Left ventricle myocardium inferior (tissue), 1 donor: ENCODE measurements at regions not wholly inside any gene's neighbourhood (a gene's known extent, or its start where the extent isn't known, plus 50 kb on each side); places are given as distances from the start of the nearest gene placed in this dataset.

ENCODE experiments used
- DNase-seq: peaks from one replicate; pipeline ENCODE4 v3.0.0-alpha.2; 2020
- H3K27ac ChIP-seq: fragments of 200-600 bp; replicated peaks from 2 replicates; pipeline ENCODE4 v1.8.0; 2021
- H3K27me3 ChIP-seq: fragments of 200-600 bp; 2 replicates; pipeline ENCODE4 v1.8.0; 2021; ENCODE audit warnings: low read depth
- H3K36me3 ChIP-seq: fragments of 200-600 bp; 2 replicates; pipeline ENCODE4 v1.8.0; 2021
- H3K4me1 ChIP-seq: fragments of 200-600 bp; 2 replicates; pipeline ENCODE4 v1.8.0; 2021
- H3K4me3 ChIP-seq: fragments of 200-600 bp; 2 replicates; pipeline ENCODE4 v1.8.0; 2021; ENCODE audit warnings: mild to moderate bottlenecking, moderate library complexity
- H3K9me3 ChIP-seq: fragments of 200-600 bp; replicated peaks from 2 replicates; pipeline ENCODE4 v1.8.0; 2021
- intact Hi-C: fragments of 100-400 bp; cut with micrococcal nuclease; formaldehyde crosslinking; loops from one replicate; pipeline ENCODE4 v1.11.0; 2022
- TF ChIP-seq, protein P1 (sequence below): fragments of 200-600 bp; IDR thresholded peaks from 2 replicates; pipeline ENCODE4 v1.8.0; 2021; ENCODE audit warnings: antibody characterized with exemption, mild to moderate bottlenecking, borderline replicate concordance
- donor health status: DM: no; HTN: yes; CAD: no; lungs with severe emphysema.

DNA sequence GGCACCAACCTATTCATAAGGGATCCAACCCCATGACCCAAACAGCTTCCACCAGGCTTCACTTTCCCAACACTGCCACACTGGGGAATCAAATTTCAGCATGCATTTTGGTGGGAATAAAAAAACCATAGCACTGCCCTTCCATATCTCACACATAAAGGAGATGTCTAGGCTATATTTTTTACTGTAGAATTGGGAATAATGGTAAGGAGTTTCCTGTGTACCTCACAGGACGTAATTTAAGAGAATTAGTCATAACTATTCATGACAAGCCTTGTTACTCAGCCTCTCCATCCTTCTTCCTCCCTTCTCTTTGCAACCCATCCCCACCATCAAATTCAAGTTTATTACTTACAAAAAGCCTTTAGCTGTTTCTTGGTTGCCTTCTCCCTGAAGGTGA lies 352.1 kb downstream of the MLLT3 start:
- no peak for DNase-seq
- TF ChIP-seq, protein P1, sequence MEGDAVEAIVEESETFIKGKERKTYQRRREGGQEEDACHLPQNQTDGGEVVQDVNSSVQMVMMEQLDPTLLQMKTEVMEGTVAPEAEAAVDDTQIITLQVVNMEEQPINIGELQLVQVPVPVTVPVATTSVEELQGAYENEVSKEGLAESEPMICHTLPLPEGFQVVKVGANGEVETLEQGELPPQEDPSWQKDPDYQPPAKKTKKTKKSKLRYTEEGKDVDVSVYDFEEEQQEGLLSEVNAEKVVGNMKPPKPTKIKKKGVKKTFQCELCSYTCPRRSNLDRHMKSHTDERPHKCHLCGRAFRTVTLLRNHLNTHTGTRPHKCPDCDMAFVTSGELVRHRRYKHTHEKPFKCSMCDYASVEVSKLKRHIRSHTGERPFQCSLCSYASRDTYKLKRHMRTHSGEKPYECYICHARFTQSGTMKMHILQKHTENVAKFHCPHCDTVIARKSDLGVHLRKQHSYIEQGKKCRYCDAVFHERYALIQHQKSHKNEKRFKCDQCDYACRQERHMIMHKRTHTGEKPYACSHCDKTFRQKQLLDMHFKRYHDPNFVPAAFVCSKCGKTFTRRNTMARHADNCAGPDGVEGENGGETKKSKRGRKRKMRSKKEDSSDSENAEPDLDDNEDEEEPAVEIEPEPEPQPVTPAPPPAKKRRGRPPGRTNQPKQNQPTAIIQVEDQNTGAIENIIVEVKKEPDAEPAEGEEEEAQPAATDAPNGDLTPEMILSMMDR = no peak

DNA sequence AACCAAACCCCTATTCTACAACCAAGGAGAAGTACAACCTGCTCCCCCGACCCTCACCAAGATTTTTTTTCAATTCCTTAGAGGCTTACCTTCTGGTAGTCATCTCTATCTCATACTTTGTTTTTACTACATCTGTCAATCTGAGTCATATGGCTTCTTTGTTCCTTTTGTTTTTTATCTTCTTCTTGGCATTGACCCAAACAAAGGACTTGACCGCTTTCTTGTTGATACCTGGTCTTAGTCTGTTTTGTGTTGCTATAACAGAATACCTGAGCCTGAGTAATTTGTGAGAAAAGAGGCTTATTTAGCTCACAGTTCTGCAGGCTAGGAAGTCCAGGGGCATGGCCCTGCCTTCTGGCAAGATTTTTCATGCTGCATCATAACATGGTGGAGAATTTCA lies 352.7 kb downstream of the MLLT3 start:
- H3K27ac ChIP-seq = no peak overlapping the region
- H3K4me1 ChIP-seq = no peaks in the 10 kb centered on the region
- H3K27me3 ChIP-seq = no peaks in the 10 kb centered on the region
- intact Hi-C loops = no loop called here
- TF ChIP-seq, protein P1 = no peak
- no peak overlapping the region for H3K4me3 ChIP-seq
- H3K36me3 ChIP-seq = no peaks in the 10 kb centered on the region
- DNase-seq = no peak
- no peaks in the 10 kb centered on the region for H3K9me3 ChIP-seq

More for the DNA sequence above, 352.1 kb downstream of the MLLT3 start:
- no peak overlapping the region for H3K27ac ChIP-seq
- H3K9me3 ChIP-seq = no peaks in the 10 kb centered on the region
- intact Hi-C loops = no loop called here
- H3K4me3 ChIP-seq = no peak overlapping the region
- H3K4me1 ChIP-seq = no peaks in the 10 kb centered on the region
- H3K36me3 ChIP-seq = no peaks in the 10 kb centered on the region
- H3K27me3 ChIP-seq = no peaks in the 10 kb centered on the region

DNA sequence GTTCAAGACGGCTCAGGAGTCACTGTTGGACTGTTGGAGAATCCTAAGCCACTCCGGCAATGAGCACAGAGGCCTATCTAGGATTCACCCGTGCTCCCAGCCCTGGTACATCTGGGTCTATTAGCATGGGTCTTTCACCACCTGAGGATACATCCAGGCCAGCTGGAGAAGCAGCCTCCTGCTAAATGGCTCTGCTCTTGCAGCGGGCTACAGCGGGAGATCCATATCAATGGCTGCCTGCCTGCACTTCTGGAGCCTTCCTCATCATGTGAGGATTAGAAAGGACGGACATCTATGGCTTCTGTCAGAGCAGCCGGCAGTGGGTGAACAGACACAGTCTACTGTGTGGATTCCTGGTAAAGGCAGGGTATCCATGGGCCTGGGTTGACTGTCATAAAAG lies 357.4 kb downstream of the MLLT3 start:
- intact Hi-C loops = no loop called here

DNA sequence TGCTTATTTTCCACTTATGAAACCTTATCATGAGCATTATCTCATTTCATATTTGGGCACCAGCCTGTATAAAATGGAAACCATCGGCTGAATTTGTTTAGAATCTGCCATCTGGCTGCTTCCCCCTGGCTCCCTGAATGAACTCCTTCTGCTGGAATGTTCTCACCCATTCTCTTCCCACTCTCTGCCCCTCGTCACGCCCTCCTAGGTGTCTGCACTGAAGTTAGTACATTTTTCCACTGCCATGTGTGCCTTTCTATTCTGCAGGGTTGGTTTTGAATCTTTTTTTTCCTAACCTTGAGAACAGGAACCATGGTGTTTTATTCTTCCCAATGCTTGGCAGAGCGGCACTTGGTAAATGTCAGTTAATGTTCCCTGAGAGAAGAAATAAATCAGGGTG lies 359.7 kb downstream of the MLLT3 start:
- Histone ChIP-seq H3K9me3 (no peaks in the 10 kb centered on the region), H3K4me1 (no peaks in the 10 kb centered on the region), H3K36me3 (no peaks in the 10 kb centered on the region), H3K27ac (no peak overlapping the region), H3K4me3 (no peak overlapping the region), H3K27me3 (no peaks in the 10 kb centered on the region)
- DNase-seq = no peak
- intact Hi-C loops = no loop called here
- TF ChIP-seq, protein P1 = no peak

More for the DNA sequence above, 357.4 kb downstream of the MLLT3 start:
- Histone ChIP-seq H3K36me3 (no peaks in the 10 kb centered on the region), H3K9me3 (no peaks in the 10 kb centered on the region), H3K4me3 (no peak overlapping the region), H3K4me1 (no peaks in the 10 kb centered on the region), H3K27ac (no peak overlapping the region), H3K27me3 (no peaks in the 10 kb centered on the region)
- DNase-seq = no peak
- TF ChIP-seq, protein P1 = no peak

DNA sequence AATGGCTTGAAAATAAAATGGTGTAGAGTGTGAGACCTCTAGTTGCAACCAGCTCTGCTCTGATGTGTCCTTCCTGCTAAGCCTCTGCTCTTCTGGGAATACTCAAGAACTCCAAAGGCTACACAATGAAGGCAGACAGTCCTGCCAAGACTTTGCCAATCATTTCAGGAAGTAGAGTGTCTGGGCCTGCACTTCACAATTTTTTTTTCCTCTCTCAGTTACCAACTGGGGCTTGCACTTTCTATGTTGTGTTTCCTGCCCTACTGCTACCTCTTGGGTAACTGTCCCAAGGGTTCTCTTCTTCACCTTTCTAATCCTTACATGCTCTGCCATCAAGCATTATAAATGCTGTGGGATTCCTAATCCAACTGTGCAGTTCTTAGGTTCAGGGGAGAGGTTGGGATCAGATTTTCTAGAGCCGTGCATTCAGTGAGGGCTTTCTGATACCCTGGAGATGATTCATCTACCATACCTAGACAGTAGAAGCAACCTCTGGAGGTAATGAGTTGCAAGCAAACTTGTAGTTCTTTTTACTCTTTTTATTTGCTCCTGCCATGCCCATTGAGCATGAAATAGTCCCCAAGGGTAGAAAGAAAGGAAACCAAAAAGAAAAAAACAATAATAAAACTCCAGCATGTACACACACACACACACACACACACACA lies 365.9 kb downstream of the MLLT3 start:
- TF ChIP-seq, protein P1 = no peak
- no peak overlapping the region for H3K4me3 ChIP-seq
- DNase-seq = no peak
- H3K9me3 ChIP-seq = no peaks in the 10 kb centered on the region
- H3K27me3 ChIP-seq = no peaks in the 10 kb centered on the region
- intact Hi-C loops = no loop called here
- no peaks in the 10 kb centered on the region for H3K4me1 ChIP-seq
- no peak overlapping the region for H3K27ac ChIP-seq
- H3K36me3 ChIP-seq = no peaks in the 10 kb centered on the region
